ENCODE measurements at regions not wholly inside any gene's neighbourhood (a gene's known extent, or its start where the extent isn't known, plus 50 kb on each side); places are given as distances from the start of the nearest gene placed in this dataset.
A peak's percentile ranks its signal among the peaks of the same experiment; 100 is the strongest.
"Not testable (repeated sequence)": the region's sequence is repeated elsewhere in the genome, so short reads cannot be mapped to it uniquely, and the experiment has no call there.

- DNase-seq = no peak
Measured at GRCh38 chr5:163022582-163023128, 414.7 kb upstream of the CCNG1 start.

DNA sequence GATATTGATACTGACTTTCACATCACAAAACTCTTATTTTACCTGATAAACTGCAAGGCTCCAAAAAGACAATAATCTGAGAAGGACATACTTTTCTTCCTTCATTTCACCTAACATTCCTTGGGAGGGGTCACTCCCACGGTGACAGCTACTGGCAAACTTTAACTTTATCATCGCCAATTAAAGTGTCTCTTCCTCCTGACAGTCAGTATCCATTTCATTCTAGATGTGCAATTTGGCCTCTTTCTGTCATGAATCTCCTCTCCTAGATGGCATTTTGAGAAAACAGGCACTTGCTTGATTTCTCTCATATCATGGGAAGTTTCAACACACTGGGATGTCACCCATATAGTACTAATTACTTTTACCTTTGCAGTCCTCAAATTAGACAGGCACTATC lies 413.5 kb upstream of the CCNG1 start:
- DNase-seq = no peak

- DNase-seq = no peak
Measured at GRCh38 chr5:163024936-163025335, 412.5 kb upstream of the CCNG1 start.

GRCh38 chr5:163033656-163034055 lies 403.7 kb upstream of the CCNG1 start:
- no peak for DNase-seq

- DNase-seq = no peak
Measured at GRCh38 chr5:163041254-163041653, 396.1 kb upstream of the CCNG1 start.

DNA sequence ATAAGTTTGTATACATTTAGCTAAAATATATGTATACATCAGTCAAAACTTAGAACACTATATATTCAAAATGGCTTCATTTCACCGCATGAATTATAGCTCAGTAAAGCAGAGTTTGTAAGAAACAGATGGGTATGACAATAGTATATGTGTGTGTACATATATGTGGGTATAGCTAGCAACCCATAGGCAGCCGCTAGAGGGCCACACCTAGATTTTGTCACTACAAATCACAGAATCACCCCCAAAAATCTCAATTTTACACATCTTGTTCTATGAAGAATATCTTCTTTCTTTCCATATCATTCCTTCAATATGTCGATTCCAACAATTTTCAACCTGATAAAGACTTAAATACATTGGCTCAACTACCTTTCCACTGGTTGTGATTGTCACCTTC lies 357.8 kb upstream of the CCNG1 start:
- DNase-seq = no peak

DNA sequence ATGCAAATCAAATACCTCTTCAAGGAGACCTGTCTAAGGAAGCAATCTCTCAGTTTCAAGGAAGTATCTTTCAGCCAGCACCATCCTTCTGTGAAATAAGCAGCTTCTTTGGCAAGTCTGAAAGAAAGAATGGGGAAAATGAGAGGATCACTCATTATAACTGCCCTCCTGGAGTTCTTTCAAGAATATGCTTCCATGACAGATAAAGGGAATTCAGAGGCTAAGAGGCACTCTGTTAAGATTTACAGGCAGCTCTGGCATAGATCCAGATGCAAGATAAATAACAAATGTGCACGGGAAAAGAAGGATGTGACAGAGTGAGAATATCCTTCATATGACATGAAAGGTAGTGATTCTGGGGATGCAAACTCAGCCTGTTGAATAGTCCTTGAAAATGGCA lies 348.2 kb upstream of the CCNG1 start:
- DNase-seq = no peak

- DNase-seq = no peak
Measured at GRCh38 chr5:163089926-163090325, 347.5 kb upstream of the CCNG1 start.

DNA sequence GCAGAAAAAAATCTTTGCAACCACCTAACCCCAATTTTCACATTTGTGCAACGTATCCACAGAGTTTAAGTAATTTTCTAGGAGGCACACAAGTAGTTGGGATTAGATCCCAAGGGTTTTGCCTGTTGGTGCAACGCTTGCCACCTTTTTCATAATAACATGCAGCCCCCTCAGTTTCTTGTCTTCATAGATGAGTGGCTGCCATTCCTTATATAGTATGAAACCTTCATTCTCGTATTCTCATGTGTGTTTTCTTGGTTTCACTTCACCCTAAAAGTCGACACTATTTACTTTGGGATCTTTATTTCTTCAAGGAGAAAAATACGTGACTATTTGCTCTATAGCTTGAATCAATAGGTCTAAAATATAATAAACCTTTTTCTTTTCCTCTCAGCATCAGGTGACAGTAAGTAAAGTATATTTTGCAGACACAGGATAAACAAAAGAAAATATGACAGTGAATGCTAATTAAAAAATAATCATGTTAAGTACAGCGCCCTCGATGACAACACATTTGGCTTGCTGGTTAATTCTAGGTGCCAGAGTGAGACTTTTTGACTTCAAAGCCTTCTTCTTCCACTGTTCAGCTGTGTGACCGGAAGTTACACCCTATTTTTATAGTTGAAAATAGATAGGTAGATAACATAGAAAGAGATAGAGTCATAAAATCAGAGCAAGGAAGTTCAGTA lies 342.8 kb upstream of the CCNG1 start:
- DNase-seq = no peak

GRCh38 chr5:163104464-163104863 lies 332.9 kb upstream of the CCNG1 start:
- no peak for DNase-seq

GRCh38 chr5:163105456-163105855 lies 331.9 kb upstream of the CCNG1 start:
- no peak for DNase-seq

- DNase-seq = no peak
Measured at GRCh38 chr5:163106098-163106497, 331.3 kb upstream of the CCNG1 start.

- no peak for DNase-seq
Measured at GRCh38 chr5:163108351-163108750, 329.0 kb upstream of the CCNG1 start.

- DNase-seq = no peak
Measured at GRCh38 chr5:163115011-163115410, 322.4 kb upstream of the CCNG1 start.

- not testable (repeated sequence) for DNase-seq
Measured at GRCh38 chr5:163116618-163117017, 320.8 kb upstream of the CCNG1 start.

GRCh38 chr5:163134061-163134460 lies 303.3 kb upstream of the CCNG1 start:
- DNase-seq = no peak

- DNase-seq = no peak
Measured at GRCh38 chr5:163135849-163136248, 301.5 kb upstream of the CCNG1 start.

- no peak for DNase-seq
Measured at GRCh38 chr5:163161512-163161911, 275.9 kb upstream of the CCNG1 start.

DNA sequence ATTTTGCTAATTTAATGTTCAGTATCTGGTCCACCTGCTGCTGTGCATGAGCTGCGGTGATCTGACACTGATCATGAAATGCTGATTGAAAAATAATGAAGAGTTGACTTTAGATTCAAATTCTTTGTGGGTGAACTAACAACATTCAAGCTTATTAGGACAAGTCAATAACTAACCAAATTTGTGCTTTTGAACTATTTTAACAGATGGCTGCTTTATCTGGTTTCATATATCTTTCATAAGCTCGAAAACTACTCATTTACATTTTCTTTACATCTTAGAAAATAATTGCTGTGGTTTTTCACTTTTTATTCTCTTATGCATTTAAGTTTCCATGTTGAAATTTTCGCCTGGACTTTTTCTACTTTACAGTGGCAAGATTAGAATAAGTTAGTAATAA lies 274.8 kb upstream of the CCNG1 start:
- no peak for DNase-seq

GRCh38 chr5:163163858-163164257 lies 273.5 kb upstream of the CCNG1 start:
- DNase-seq = no peak

DNA sequence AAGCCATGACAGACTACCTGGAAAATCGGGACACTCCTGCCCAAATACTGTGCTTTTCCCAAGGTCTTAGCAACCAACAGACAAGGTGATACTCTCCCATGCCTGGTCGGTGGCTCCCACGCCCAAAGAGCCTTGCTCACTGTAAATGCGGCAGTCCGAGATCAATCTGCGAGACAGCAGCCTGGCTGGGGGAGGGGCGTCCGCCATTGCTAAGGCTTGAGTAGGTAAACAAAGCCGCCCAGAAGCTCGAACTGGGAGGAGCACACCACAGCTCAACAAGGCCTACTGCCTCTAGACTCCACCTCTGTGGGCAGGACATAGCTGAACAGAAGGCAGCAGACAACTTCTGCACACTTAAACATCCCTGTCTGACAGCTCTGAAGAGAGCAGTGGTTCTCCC lies 272.1 kb upstream of the CCNG1 start:
- no peak for DNase-seq

DNA sequence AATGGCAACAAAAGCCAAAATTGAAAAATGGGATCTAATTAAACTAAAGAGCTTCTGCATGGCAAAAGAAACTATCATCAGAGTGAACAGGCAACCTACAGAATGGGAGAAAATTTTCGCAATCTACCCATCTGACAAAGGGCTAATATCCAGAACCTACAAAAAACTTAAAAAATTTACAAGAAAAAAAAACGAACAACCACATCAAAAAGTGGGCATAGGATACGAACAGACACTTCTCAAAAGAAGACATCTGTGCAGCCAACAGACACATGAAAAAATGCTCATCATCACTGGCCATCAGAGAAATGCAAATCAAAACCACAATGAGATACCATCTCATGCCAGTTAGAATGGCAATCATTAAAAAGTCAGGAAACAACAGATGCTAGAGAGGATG lies 267.2 kb upstream of the CCNG1 start:
- DNase-seq = not testable (repeated sequence)

- DNase-seq = peak; percentile 0 to 37
Measured at GRCh38 chr5:163172540-163173338, 264.7 kb upstream of the CCNG1 start.

- DNase-seq = no peak
Measured at GRCh38 chr5:163177971-163178370, 259.4 kb upstream of the CCNG1 start.
